ENCODE measurements at regions not wholly inside any gene's neighbourhood (a gene's known extent, or its start where the extent isn't known, plus 50 kb on each side); places are given as distances from the start of the nearest gene placed in this dataset.

DNA sequence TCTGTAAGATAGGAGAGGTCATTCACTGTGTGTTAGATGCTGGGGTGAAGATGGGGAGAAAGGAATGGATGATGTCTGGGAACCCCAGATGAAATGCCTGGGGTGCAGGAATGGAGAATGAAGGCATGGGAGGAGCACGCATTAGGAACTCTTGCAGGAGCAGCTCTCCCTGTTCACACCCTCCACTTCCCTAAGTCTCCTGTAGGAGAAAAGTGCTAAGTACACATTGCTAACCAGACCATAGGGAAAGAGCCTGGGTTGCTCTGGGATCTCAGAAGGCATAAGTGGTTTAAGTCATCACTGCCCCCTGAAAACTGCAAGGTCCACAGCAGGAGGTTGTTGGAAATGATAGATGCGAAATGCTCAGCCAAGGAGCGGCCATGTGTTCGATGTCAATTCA, 163.1 kb downstream of the SEC61B start:
- Histone ChIP-seq H3K9me3 (ENCODE audit: control insufficient read depth in 5 of 5, low read length in 5 of 5) (no peaks in the 10 kb centered on the region), H3K4me1 (ENCODE audit: control insufficient read depth in 5 of 5, insufficient read depth in 5 of 5, low read length in 5 of 5) (peaks cover 0 to 8% (median 5%) of the 10 kb centered on the region in 5 donors), H3K27ac (ENCODE audit: low read depth, low read length) (no peak overlapping the region), H3K4me3 (ENCODE audit: low read depth in 1 of 5, low read length in 5 of 5) (no peak overlapping the region), H3K9ac (ENCODE audit: low read length in 5 of 5) (no peak overlapping the region), H3K36me3 (ENCODE audit: control insufficient read depth in 5 of 5, insufficient read depth in 5 of 5, low read length in 5 of 5) (no peaks in the 10 kb centered on the region), H3K27me3 (ENCODE audit: control insufficient read depth in 5 of 5, insufficient read depth in 4 of 5, low read length in 5 of 5) (no peaks in the 10 kb centered on the region)

DNA sequence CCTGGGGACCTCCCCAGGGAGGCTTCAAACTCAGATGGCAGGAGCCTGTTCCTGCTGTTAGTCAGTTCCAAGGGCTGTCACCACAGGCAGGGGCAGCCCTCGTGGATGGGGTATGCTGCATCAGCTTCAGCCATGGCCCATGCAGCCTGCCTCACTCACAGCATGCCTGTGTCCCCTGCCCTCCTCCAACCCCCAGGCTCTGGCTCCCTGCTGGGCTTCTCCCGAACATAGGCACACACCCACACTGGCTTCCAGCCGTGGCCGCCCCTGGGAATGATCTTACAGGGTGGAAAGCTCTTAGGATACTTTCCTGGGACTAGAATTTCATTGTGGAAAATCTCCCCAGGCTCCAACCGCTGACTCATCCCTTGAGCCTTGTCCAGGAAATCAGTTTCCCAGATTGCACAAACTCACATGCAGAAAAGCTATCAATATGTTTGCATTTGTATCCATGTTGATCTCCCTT, 163.8 kb downstream of the SEC61B start:
- no peaks in the 10 kb centered on the region for H3K9me3 ChIP-seq (ENCODE audit: control insufficient read depth in 5 of 5, low read length in 5 of 5)
- no peaks in the 10 kb centered on the region for H3K36me3 ChIP-seq (ENCODE audit: control insufficient read depth in 5 of 5, insufficient read depth in 5 of 5, low read length in 5 of 5)
- no peak overlapping the region for H3K4me3 ChIP-seq (ENCODE audit: low read depth in 1 of 5, low read length in 5 of 5)
- H3K27ac ChIP-seq (ENCODE audit: low read depth, low read length), result no peak overlapping the region
- H3K4me1 ChIP-seq (ENCODE audit: control insufficient read depth in 5 of 5, insufficient read depth in 5 of 5, low read length in 5 of 5), result peaks cover 0 to 8% (median 5%) of the 10 kb centered on the region in 5 donors
- no peak overlapping the region for H3K9ac ChIP-seq (ENCODE audit: low read length in 5 of 5)
- no peaks in the 10 kb centered on the region for H3K27me3 ChIP-seq (ENCODE audit: control insufficient read depth in 5 of 5, insufficient read depth in 4 of 5, low read length in 5 of 5)

DNA sequence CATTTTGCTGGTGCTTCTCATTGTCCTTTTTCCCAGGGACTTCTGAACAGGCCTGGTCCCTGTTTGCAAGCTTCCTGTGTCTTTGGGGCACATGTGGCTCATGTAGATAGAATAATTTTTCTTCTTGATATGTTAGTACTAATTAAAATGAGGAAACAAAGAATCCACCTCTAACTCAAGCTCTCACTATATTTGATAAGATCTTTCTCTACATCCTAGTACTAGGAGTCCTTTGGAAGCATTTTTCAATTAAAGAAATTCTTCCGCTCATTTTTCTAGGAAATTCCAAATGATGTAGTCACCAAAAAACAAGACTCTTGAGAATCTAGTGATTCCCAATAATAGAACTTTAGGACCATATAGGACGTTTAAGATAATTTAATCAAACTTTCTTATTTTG, 165.3 kb downstream of the SEC61B start:
- peaks cover 0 to 12% (median 6%) of the 10 kb centered on the region in 5 donors for H3K4me1 ChIP-seq (ENCODE audit: control insufficient read depth in 5 of 5, insufficient read depth in 5 of 5, low read length in 5 of 5)
- no peak overlapping the region for H3K9ac ChIP-seq (ENCODE audit: low read length in 5 of 5)
- no peak overlapping the region for H3K27ac ChIP-seq (ENCODE audit: low read depth, low read length)
- H3K36me3 ChIP-seq (ENCODE audit: control insufficient read depth in 5 of 5, insufficient read depth in 5 of 5, low read length in 5 of 5), result no peaks in the 10 kb centered on the region
- no peaks in the 10 kb centered on the region for H3K9me3 ChIP-seq (ENCODE audit: control insufficient read depth in 5 of 5, low read length in 5 of 5)
- H3K4me3 ChIP-seq (ENCODE audit: low read depth in 1 of 5, low read length in 5 of 5), result no peak overlapping the region
- H3K27me3 ChIP-seq (ENCODE audit: control insufficient read depth in 5 of 5, insufficient read depth in 4 of 5, low read length in 5 of 5), result no peaks in the 10 kb centered on the region

DNA sequence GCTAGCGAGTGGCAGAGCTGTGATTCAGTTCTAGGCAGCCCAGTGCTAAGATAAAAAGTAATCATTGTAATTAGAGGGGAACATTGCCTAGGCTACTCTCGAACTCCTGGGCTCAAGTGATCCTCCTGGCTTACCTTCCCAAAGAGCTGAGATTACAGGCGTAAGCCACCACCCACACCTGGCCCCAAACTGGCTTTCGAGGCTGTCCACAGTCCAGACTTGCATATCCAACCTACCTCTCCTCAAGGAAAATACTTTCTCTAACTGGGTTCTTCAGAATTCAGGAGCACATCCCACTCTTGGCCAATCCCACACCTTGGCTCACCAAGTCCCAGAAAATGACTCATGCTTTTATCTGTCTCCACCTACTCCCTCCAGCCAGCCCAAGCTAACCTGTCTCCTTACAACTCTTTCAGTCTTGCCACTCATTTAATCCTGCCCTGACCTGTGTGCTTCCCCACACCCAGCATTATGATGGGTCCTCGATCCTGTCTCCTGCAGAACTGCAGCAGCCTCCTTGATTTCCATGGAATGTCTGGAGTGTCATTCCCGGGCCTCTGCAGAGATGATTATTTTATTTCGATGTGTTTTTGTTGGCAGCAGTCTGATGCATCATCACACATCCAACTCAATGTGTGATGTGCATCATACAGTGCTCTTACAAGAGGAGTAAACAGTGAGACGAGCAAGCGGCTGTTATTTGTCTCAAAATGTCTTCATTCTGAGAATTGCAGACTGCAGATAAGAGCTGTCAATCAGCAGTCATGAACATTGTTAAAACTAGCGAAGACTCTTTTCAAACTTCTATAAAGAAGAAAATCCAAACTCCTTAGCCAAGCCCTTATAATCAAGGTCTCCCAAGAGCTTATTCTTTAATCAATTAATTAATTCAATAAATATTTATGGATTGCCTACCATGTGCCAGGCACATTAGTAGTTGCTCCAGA, 167.3 kb downstream of the SEC61B start:
- no peaks in the 10 kb centered on the region for H3K36me3 ChIP-seq (ENCODE audit: control insufficient read depth in 5 of 5, insufficient read depth in 5 of 5, low read length in 5 of 5)
- no peaks in the 10 kb centered on the region for H3K27me3 ChIP-seq (ENCODE audit: control insufficient read depth in 5 of 5, insufficient read depth in 4 of 5, low read length in 5 of 5)
- no peak overlapping the region for H3K4me3 ChIP-seq (ENCODE audit: low read depth in 1 of 5, low read length in 5 of 5)
- no peak overlapping the region for H3K9ac ChIP-seq (ENCODE audit: low read length in 5 of 5)
- H3K27ac ChIP-seq (ENCODE audit: low read depth, low read length), result no peak overlapping the region
- H3K9me3 ChIP-seq (ENCODE audit: control insufficient read depth in 5 of 5, low read length in 5 of 5), result no peaks in the 10 kb centered on the region
- H3K4me1 ChIP-seq (ENCODE audit: control insufficient read depth in 5 of 5, insufficient read depth in 5 of 5, low read length in 5 of 5), result peaks cover 0 to 12% (median 6%) of the 10 kb centered on the region in 5 donors

DNA sequence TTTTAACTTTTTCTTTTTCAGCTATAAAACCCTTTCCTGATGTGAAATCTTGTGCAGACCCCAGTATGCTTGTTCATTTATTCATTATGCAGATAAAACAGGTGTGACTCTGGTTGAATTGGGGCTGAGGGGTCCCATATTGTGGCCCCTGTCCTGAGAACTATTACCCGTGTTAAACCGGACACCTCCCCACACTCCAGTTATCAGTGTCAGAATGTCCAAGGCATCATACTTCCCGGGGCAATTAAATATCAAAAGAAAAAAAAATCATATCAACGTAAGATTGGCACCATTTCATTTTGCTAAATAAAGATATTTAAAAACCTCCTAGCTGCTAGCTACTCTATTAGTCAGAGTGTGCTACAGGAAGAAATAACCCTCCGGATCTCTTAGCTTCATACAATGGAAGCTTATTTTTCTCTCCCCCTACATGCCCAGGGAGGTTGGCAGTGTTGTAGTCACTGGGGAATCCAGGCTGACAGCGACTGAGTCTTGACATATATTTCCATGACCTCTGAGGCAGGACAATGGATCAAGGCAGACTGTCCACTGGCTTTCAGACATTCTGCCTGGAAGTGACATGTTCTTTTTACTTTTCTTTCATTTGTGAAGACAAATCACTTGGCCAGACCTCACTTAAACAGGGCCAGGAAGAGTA, 170.0 kb downstream of the SEC61B start:
- Histone ChIP-seq H3K9ac (ENCODE audit: low read length in 5 of 5) (no peak overlapping the region), H3K4me3 (ENCODE audit: low read depth in 1 of 5, low read length in 5 of 5) (no peak overlapping the region), H3K9me3 (ENCODE audit: control insufficient read depth in 5 of 5, low read length in 5 of 5) (no peaks in the 10 kb centered on the region), H3K27me3 (ENCODE audit: control insufficient read depth in 5 of 5, insufficient read depth in 4 of 5, low read length in 5 of 5) (no peaks in the 10 kb centered on the region), H3K36me3 (ENCODE audit: control insufficient read depth in 5 of 5, insufficient read depth in 5 of 5, low read length in 5 of 5) (no peaks in the 10 kb centered on the region), H3K4me1 (ENCODE audit: control insufficient read depth in 5 of 5, insufficient read depth in 5 of 5, low read length in 5 of 5) (peaks cover 0 to 4% (median 0%) of the 10 kb centered on the region in 5 donors), H3K27ac (ENCODE audit: low read depth, low read length) (no peak overlapping the region)

DNA sequence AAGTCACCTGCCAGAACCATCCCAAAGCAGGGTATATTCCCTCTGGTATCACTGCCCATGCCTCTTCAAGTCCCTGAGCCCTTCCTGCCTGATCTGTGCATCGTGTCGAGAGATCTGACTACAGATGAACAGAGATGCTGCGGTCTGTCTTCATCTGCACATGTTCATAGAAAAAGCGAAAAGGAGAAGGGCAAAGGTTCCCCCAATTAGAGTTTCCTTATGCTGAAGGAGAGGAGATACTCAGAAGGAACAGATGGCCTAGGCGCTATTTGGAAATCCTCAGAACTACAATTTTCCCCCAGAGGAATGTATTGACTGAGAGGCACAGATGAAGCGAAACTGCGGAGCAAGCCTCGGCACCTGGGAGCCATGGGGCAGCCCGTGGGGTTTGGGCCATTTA, 170.9 kb downstream of the SEC61B start:
- Histone ChIP-seq H3K36me3 (ENCODE audit: control insufficient read depth in 5 of 5, insufficient read depth in 5 of 5, low read length in 5 of 5) (no peaks in the 10 kb centered on the region), H3K4me1 (ENCODE audit: control insufficient read depth in 5 of 5, insufficient read depth in 5 of 5, low read length in 5 of 5) (peaks cover 0 to 4% (median 0%) of the 10 kb centered on the region in 5 donors), H3K9ac (ENCODE audit: low read length in 5 of 5) (no peak overlapping the region), H3K9me3 (ENCODE audit: control insufficient read depth in 5 of 5, low read length in 5 of 5) (no peaks in the 10 kb centered on the region), H3K27me3 (ENCODE audit: control insufficient read depth in 5 of 5, insufficient read depth in 4 of 5, low read length in 5 of 5) (no peaks in the 10 kb centered on the region), H3K27ac (ENCODE audit: low read depth, low read length) (no peak overlapping the region), H3K4me3 (ENCODE audit: low read depth in 1 of 5, low read length in 5 of 5) (no peak overlapping the region)

DNA sequence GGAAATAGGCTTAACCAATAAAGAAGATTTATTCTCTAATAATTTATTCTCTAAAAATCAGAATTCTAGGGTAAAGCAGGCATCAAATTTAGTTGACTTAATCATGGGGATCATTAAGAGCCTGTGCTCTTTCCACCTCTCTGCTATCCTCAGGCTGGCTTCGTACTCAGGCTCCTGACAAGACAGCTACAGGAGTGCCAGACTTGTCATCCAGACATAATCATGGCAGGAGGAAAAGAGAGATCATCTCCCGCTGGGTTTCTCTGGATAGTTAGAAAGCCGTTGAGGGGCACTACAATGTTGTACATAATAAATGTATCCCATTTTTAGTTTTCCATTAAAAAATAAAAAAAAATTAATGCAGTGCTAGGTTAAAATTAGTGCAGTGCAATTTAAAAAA, 171.9 kb downstream of the SEC61B start:
- Histone ChIP-seq H3K36me3 (ENCODE audit: control insufficient read depth in 5 of 5, insufficient read depth in 5 of 5, low read length in 5 of 5) (no peaks in the 10 kb centered on the region), H3K27ac (ENCODE audit: low read depth, low read length) (no peak overlapping the region), H3K9ac (ENCODE audit: low read length in 5 of 5) (no peak overlapping the region), H3K27me3 (ENCODE audit: control insufficient read depth in 5 of 5, insufficient read depth in 4 of 5, low read length in 5 of 5) (no peaks in the 10 kb centered on the region), H3K4me3 (ENCODE audit: low read depth in 1 of 5, low read length in 5 of 5) (no peak overlapping the region), H3K4me1 (ENCODE audit: control insufficient read depth in 5 of 5, insufficient read depth in 5 of 5, low read length in 5 of 5) (peaks cover 0 to 4% (median 0%) of the 10 kb centered on the region in 5 donors), H3K9me3 (ENCODE audit: control insufficient read depth in 5 of 5, low read length in 5 of 5) (no peaks in the 10 kb centered on the region)

DNA sequence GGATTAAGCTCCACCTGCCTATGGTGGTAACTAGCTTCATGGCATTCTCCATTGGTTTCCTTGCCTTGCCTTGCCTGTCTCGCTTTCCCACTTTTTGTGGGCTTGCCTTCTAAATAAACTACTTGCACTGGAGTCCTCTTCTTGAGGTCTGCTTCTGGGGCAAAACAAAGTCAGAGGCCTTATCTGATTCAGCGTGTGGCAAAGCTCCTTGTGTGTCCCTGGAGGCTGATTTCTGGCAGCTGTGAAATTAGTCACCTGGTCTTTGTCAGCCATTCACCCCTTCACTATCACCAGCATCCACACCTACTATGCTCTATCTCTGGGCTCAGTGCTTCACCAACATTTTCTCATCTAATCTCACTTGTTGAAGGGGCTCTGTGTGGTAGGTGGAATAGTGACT, 176.2 kb downstream of the SEC61B start:
- H3K4me3 ChIP-seq (ENCODE audit: low read depth in 1 of 5, low read length in 5 of 5), result no peak overlapping the region
- no peak overlapping the region for H3K9ac ChIP-seq (ENCODE audit: low read length in 5 of 5)
- no peaks in the 10 kb centered on the region for H3K36me3 ChIP-seq (ENCODE audit: control insufficient read depth in 5 of 5, insufficient read depth in 5 of 5, low read length in 5 of 5)
- no peaks in the 10 kb centered on the region for H3K9me3 ChIP-seq (ENCODE audit: control insufficient read depth in 5 of 5, low read length in 5 of 5)
- no peaks in the 10 kb centered on the region for H3K27me3 ChIP-seq (ENCODE audit: control insufficient read depth in 5 of 5, insufficient read depth in 4 of 5, low read length in 5 of 5)
- no peak overlapping the region for H3K27ac ChIP-seq (ENCODE audit: low read depth, low read length)
- H3K4me1 ChIP-seq (ENCODE audit: control insufficient read depth in 5 of 5, insufficient read depth in 5 of 5, low read length in 5 of 5), result peaks cover 0 to 9% (median 5%) of the 10 kb centered on the region in 5 donors

DNA sequence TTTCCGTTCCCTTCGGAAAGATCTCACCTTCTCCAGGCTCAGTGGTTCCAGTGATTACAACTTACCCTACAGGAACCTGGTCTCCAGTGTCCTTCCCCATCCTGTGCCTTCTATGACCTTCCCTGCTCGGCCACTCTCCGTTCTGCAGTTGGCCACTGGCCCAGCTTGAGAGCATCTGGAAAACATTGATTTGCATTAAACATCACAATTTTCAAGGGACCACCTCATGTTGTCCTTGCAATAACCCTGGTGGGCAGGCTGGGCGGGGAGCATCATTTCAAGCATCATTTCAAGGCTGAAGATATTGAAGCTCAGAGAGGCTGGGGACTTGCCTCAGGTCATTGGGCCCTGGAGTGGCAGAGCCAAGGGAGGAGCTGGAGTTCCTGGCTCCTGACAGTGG, 177.4 kb downstream of the SEC61B start:
- H3K4me3 ChIP-seq (ENCODE audit: low read depth in 1 of 5, low read length in 5 of 5), result no peak overlapping the region
- H3K27ac ChIP-seq (ENCODE audit: low read depth, low read length), result no peak overlapping the region
- H3K36me3 ChIP-seq (ENCODE audit: control insufficient read depth in 5 of 5, insufficient read depth in 5 of 5, low read length in 5 of 5), result no peaks in the 10 kb centered on the region
- peaks cover 0 to 9% (median 5%) of the 10 kb centered on the region in 5 donors for H3K4me1 ChIP-seq (ENCODE audit: control insufficient read depth in 5 of 5, insufficient read depth in 5 of 5, low read length in 5 of 5)
- no peaks in the 10 kb centered on the region for H3K27me3 ChIP-seq (ENCODE audit: control insufficient read depth in 5 of 5, insufficient read depth in 4 of 5, low read length in 5 of 5)
- H3K9me3 ChIP-seq (ENCODE audit: control insufficient read depth in 5 of 5, low read length in 5 of 5), result no peaks in the 10 kb centered on the region
- H3K9ac ChIP-seq (ENCODE audit: low read length in 5 of 5), result no peak overlapping the region

DNA sequence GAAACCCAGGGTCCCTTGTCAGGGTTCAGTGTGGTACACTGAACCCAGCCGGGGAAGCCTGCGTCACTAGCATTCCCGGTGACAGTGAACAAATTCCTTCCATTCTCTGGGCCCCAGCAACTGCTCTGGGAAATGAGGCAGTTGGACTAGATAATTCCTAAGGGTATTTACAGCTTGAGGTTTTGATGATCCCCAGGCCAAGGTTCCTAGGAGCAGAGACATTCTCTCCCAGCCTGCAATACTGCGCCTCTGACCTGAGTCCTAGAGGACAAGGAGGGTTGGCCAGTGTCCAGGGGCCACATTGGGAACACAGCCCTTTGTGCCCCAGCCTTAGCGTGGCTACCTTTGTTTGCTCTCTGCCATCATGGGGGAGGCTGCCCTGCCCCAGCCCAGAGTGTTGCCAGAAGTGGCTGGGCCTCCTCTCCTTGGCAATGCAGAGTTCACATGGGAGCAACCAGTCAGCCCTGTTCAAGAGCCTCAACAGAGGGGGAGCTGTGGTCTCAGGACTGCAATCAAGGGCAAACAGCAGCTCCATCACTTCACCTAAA, 178.2 kb downstream of the SEC61B start:
- Histone ChIP-seq H3K9me3 (ENCODE audit: control insufficient read depth in 5 of 5, low read length in 5 of 5) (no peaks in the 10 kb centered on the region), H3K27ac (ENCODE audit: low read depth, low read length) (no peak overlapping the region), H3K27me3 (ENCODE audit: control insufficient read depth in 5 of 5, insufficient read depth in 4 of 5, low read length in 5 of 5) (no peaks in the 10 kb centered on the region)

More for the DNA sequence above, 178.2 kb downstream of the SEC61B start:
- H3K36me3 ChIP-seq (ENCODE audit: control insufficient read depth in 5 of 5, insufficient read depth in 5 of 5, low read length in 5 of 5), result no peaks in the 10 kb centered on the region
- H3K4me1 ChIP-seq (ENCODE audit: control insufficient read depth in 5 of 5, insufficient read depth in 5 of 5, low read length in 5 of 5), result peaks cover 0 to 9% (median 5%) of the 10 kb centered on the region in 5 donors
- H3K4me3 ChIP-seq (ENCODE audit: low read depth in 1 of 5, low read length in 5 of 5), result no peak overlapping the region
- no peak overlapping the region for H3K9ac ChIP-seq (ENCODE audit: low read length in 5 of 5)

All from subcutaneous abdominal adipose tissue (tissue), 5 donors.